Astrocyte (in vitro differentiated cells and primary cell): ENCODE measurements at regions not wholly inside any gene's neighbourhood (a gene's known extent, or its start where the extent isn't known, plus 50 kb on each side); places are given as distances from the start of the nearest gene placed in this dataset.
A peak's percentile ranks its signal among the peaks of the same experiment; 100 is the strongest.

Source experiments
- DNase-seq: peaks from one replicate; pipeline ENCODE4 v3.0.0-alpha.2; 2010; ENCODE audit warnings: low read depth
- FAIRE-seq: peaks from 2 replicates; lab custom pipeline; 2011; peaks lifted over from hg19 to GRCh38; lab: Jason Lieb, UNC
- H2AFZ ChIP-seq: 2 replicates; pipeline ENCODE4 v1.6.0; 2012; ENCODE audit warnings: low read depth, low read length, inconsistent platforms
- H3K27ac ChIP-seq: 2 replicates; pipeline ENCODE4 v1.5.1; 2011; ENCODE audit warnings: low read depth, low read length, inconsistent platforms
- H3K27me3 ChIP-seq: 2 replicates; pipeline ENCODE4 v1.6.0; 2011; ENCODE audit warnings: low read length, inconsistent platforms; ENCODE audit not compliant: insufficient read depth
- H3K36me3 ChIP-seq: 2 replicates; pipeline ENCODE4 v1.5.1; 2011; ENCODE audit warnings: low read length, inconsistent platforms; ENCODE audit not compliant: insufficient read depth
- H3K4me1 ChIP-seq: 2 replicates; pipeline ENCODE4 v1.5.1; 2011; ENCODE audit warnings: low read length, inconsistent platforms; ENCODE audit not compliant: insufficient read depth
- H3K4me2 ChIP-seq: 2 replicates; pipeline ENCODE4 v1.6.0; 2012; ENCODE audit warnings: low read length, inconsistent platforms
- H3K4me3 ChIP-seq: 2 replicates; pipeline ENCODE4 v1.5.1; 2011; ENCODE audit warnings: low read depth, mild to moderate bottlenecking, low read length, inconsistent platforms; ENCODE audit not compliant: insufficient read depth
- H3K79me2 ChIP-seq: 2 replicates; pipeline ENCODE4 v1.6.0; 2012; ENCODE audit warnings: mild to moderate bottlenecking, low read length, inconsistent platforms; ENCODE audit not compliant: insufficient read depth
- H3K9ac ChIP-seq: 2 replicates; pipeline ENCODE4 v1.6.0; 2012; ENCODE audit warnings: mild to moderate bottlenecking, low read length, inconsistent platforms
- H3K9me3 ChIP-seq: 2 replicates; pipeline ENCODE4 v1.5.1; 2012; ENCODE audit warnings: low read depth, mild to moderate bottlenecking, low read length, inconsistent platforms; ENCODE audit not compliant: insufficient read depth
- H4K20me1 ChIP-seq: 2 replicates; pipeline ENCODE4 v1.6.0; 2012; ENCODE audit warnings: low read length, inconsistent platforms; ENCODE audit not compliant: insufficient read depth
- H3K27ac Mint-ChIP-seq: one replicate; pipeline ENCODE4 v1.8.0; 2021; ENCODE audit warnings: mild to moderate bottlenecking, mixed read lengths; ENCODE audit not compliant: unreplicated experiment
- H3K27me3 Mint-ChIP-seq: one replicate; pipeline ENCODE4 v1.8.0; 2021; ENCODE audit warnings: low read depth, mixed read lengths; ENCODE audit not compliant: unreplicated experiment
- H3K36me3 Mint-ChIP-seq: one replicate; pipeline ENCODE4 v1.8.0; 2021; ENCODE audit warnings: low read depth, mixed read lengths; ENCODE audit not compliant: unreplicated experiment
- H3K4me1 Mint-ChIP-seq: one replicate; pipeline ENCODE4 v1.8.0; 2021; ENCODE audit warnings: low read depth, mixed read lengths; ENCODE audit not compliant: unreplicated experiment
- H3K4me3 Mint-ChIP-seq: one replicate; pipeline ENCODE4 v1.8.0; 2021; ENCODE audit warnings: mild to moderate bottlenecking, moderate library complexity, mixed read lengths; ENCODE audit not compliant: unreplicated experiment
- H3K9me3 Mint-ChIP-seq: one replicate; pipeline ENCODE4 v1.8.0; 2021; ENCODE audit warnings: mild to moderate bottlenecking, mixed read lengths; ENCODE audit not compliant: unreplicated experiment
- EZH2 ChIP-seq: IDR thresholded peaks from 2 replicates; pipeline ENCODE4 v1.6.1; 2012; ENCODE audit warnings: mild to moderate bottlenecking, low read length, inconsistent platforms; ENCODE audit not compliant: insufficient read depth
- TF ChIP-seq, protein P1 (sequence below): IDR thresholded peaks from 2 replicates; pipeline ENCODE4 v1.5.1; 2011; ENCODE audit warnings: low read depth, mild to moderate bottlenecking, inconsistent platforms, low read length, moderate library complexity; ENCODE audit not compliant: insufficient read depth

DNA sequence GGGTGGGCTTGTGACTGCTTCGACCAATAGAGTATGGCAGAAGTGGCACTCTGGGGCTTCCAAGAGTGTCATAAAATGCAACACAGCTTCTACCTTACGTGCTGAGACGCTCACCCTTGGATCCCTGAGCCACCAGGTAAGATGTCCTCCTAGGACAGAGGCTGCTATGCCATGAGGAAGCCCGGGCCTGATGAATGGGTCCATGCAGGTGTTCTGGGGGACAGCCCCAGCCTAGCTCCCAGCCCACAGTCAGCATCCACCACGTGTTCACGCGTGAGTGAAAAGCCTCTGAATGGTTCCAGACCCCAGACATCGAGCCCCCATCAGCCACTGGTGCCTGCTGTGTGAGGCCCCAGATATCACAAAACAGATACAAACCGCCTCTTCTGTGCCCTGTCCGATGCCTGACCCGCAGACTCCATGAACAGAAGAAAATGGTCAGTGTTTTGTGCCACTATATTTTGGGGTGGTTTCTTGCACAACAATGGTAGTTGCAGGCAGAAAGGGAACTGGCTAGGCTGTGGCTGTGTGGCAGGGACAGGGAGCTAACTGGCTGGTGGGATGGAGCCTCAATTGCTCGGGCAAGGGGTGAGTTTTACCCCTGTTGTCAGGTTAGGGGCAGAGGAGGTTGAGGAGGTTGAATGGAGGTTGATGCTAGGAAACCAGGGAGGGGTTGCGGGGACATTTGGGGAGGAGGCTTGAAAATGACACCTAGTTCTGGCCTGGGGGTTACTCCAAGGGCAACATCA lies 92.2 kb downstream of the LINGO1 start:
- DNase-seq: no peak
- H3K4me1 Mint-ChIP-seq: peaks cover 20% of the 10 kb centered on the region
- no peak overlapping the region for H3K9ac ChIP-seq
- H3K4me2 ChIP-seq: no peak overlapping the region
- no peaks in the 10 kb centered on the region for H3K9me3 ChIP-seq
- H3K4me3 ChIP-seq: no peak overlapping the region
- no peaks in the 10 kb centered on the region for H3K36me3 Mint-ChIP-seq
- peaks cover 9% of the 10 kb centered on the region for H3K4me1 ChIP-seq
- no peaks in the 10 kb centered on the region for H4K20me1 ChIP-seq
- H3K4me3 Mint-ChIP-seq: no peak overlapping the region
- no peak for FAIRE-seq
- H3K27ac ChIP-seq: no peak overlapping the region
- no peak overlapping the region for H2AFZ ChIP-seq
- no peaks in the 10 kb centered on the region for H3K27me3 ChIP-seq
- no peak for TF ChIP-seq EZH2
- TF ChIP-seq, protein P1, sequence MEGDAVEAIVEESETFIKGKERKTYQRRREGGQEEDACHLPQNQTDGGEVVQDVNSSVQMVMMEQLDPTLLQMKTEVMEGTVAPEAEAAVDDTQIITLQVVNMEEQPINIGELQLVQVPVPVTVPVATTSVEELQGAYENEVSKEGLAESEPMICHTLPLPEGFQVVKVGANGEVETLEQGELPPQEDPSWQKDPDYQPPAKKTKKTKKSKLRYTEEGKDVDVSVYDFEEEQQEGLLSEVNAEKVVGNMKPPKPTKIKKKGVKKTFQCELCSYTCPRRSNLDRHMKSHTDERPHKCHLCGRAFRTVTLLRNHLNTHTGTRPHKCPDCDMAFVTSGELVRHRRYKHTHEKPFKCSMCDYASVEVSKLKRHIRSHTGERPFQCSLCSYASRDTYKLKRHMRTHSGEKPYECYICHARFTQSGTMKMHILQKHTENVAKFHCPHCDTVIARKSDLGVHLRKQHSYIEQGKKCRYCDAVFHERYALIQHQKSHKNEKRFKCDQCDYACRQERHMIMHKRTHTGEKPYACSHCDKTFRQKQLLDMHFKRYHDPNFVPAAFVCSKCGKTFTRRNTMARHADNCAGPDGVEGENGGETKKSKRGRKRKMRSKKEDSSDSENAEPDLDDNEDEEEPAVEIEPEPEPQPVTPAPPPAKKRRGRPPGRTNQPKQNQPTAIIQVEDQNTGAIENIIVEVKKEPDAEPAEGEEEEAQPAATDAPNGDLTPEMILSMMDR: no peak
- peaks cover 16% of the 10 kb centered on the region for H3K27me3 Mint-ChIP-seq
- H3K36me3 ChIP-seq: no peaks in the 10 kb centered on the region
- H3K79me2 ChIP-seq: no peaks in the 10 kb centered on the region
- H3K9me3 Mint-ChIP-seq: no peaks in the 10 kb centered on the region
- no peak overlapping the region for H3K27ac Mint-ChIP-seq

DNA sequence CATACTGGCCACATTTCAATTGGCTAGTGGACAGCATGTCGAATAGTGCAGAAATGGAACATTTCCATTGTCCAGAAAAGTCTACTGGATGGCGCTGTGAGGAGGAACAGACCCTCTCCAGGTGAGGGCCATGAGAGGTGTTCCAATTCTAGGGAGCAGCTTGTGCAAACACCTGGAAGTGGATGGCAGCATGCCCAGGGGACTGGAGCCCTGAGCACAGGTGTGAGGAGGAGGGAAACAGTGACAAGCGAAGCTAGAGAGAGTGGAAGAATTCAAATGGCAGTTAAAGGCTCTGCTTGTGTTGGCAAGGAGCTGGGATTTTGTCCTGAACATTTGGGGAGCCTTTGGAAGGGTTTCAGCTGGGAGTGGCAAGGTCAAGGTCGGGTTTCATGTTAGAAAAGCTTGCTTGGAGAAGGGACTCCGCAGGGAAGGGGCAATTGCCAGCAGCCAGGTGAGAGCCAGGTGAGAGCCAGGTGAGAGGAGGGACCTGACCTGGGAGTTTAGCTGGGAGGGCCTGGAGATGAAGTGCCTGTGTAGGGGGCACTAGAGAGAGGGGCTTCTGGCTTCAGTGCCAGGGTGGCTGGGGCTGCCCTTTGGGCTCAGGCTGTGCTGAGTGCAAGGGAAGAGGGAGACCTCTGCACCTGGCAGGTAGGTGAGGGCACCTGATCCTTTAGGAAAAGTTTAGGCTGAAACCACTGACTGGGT lies 93.8 kb downstream of the LINGO1 start:
- H3K27me3 ChIP-seq: no peaks in the 10 kb centered on the region
- H2AFZ ChIP-seq: no peak overlapping the region
- no peaks in the 10 kb centered on the region for H3K79me2 ChIP-seq
- H3K4me2 ChIP-seq: no peak overlapping the region
- no peak overlapping the region for H3K9ac ChIP-seq
- no peak overlapping the region for H3K4me3 ChIP-seq
- H3K27ac ChIP-seq: no peak overlapping the region
- DNase-seq (no peak), FAIRE-seq (no peak)
- no peaks in the 10 kb centered on the region for H3K36me3 ChIP-seq
- peaks cover 9% of the 10 kb centered on the region for H3K4me1 ChIP-seq
- peaks cover 14% of the 10 kb centered on the region for H3K27me3 Mint-ChIP-seq
- peaks cover 19% of the 10 kb centered on the region for H3K4me1 Mint-ChIP-seq
- H3K27ac Mint-ChIP-seq: peak overlapping the region; percentile 72
- H3K9me3 Mint-ChIP-seq: no peaks in the 10 kb centered on the region
- no peaks in the 10 kb centered on the region for H3K36me3 Mint-ChIP-seq
- TF ChIP-seq EZH2: no peak
- TF ChIP-seq, protein P1: no peak
- H4K20me1 ChIP-seq: no peaks in the 10 kb centered on the region
- no peaks in the 10 kb centered on the region for H3K9me3 ChIP-seq
- H3K4me3 Mint-ChIP-seq: no peak overlapping the region
